GM12891 (cell line): ENCODE measurements at regions not wholly inside any gene's neighbourhood (a gene's known extent, or its start where the extent isn't known, plus 50 kb on each side); places are given as distances from the start of the nearest gene placed in this dataset.

Experiments
- DNase-seq: peaks from one replicate; pipeline ENCODE4 v3.0.0; 2011; ENCODE audit warnings: low spot score; ENCODE audit not compliant: insufficient read length
- FAIRE-seq: peaks from 2 replicates; lab custom pipeline; 2011; peaks lifted over from hg19 to GRCh38; lab: Jason Lieb, UNC
- PAX5 ChIP-seq: IDR thresholded peaks from 2 replicates; pipeline ENCODE4 v1.6.1; 2011; ENCODE audit warnings: low read length, moderate library complexity, mild to moderate bottlenecking; ENCODE audit not compliant: insufficient read depth, severe bottlenecking
- POLR2A ChIP-seq: IDR thresholded peaks from 2 replicates; pipeline ENCODE4 v1.6.1; 2011; ENCODE audit warnings: low read depth, low read length, control low read depth
- POLR2AphosphoS5 ChIP-seq: IDR thresholded peaks from 2 replicates; pipeline ENCODE4 v1.6.1; 2011; ENCODE audit warnings: low read depth, low read length, control low read depth
- POU2F2 ChIP-seq: IDR thresholded peaks from 2 replicates; pipeline ENCODE4 v1.6.1; 2011; ENCODE audit warnings: low read depth, mild to moderate bottlenecking, control low read depth, low read length, moderate library complexity
- SPI1 ChIP-seq: IDR thresholded peaks from 2 replicates; pipeline ENCODE4 v1.6.1; 2011; ENCODE audit warnings: low read depth, low read length, control low read depth
- TAF1 ChIP-seq: IDR thresholded peaks from 2 replicates; pipeline ENCODE4 v1.6.1; 2011; ENCODE audit warnings: low read depth, low read length, control low read depth

- FAIRE-seq: no peak
Measured at GRCh38 chr14:30287579-30288445, 271.1 kb upstream of the G2E3 start.

DNA sequence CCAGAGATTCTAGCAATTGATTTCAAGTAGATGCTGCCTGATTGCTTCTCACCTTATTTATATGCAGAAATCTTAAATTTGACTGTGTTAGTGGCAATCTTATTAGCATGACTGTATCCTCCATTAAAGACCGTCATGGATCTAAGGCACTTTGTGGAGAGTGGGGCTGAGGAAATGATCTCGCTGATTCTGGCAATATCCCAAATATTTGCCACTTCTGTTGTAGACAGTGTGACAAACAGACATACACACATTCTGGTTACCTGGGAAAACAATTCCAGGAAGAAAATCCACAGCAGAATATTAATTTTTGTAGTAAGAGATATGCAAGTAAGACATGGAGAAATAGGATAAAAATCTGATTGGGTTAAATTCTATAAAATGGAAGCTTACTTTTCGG, 269.0 kb upstream of the G2E3 start:
- TF ChIP-seq SPI1 (no peak), POLR2A (no peak), TAF1 (no peak), POU2F2 (no peak), POLR2AphosphoS5 (no peak), PAX5 (no peak)
- DNase-seq: no peak
- no peak for FAIRE-seq

More at GRCh38 chr14:30287579-30288445, 271.1 kb upstream of the G2E3 start:
- DNase-seq: no peak
- TF ChIP-seq POU2F2 (no peak), SPI1 (no peak), TAF1 (no peak), POLR2A (no peak), PAX5 (no peak), POLR2AphosphoS5 (no peak)

DNA sequence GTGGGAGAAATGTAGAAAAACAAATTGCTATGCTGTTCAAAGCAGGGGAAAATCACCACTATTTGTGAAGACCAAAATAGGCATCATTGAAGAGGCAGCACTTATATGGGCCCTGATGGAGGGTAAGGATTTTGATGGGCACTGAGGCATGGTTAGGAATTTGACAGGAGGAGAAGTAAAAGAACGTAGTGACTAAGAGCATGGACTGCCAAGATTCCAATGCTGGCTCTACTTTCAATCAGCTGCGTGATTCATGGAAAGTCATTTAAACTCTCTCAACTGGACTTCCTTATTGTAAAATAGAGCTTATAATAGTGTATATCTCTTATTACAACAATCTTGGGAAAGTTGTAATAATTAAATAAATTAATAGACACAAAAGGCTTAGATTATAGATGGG, 267.7 kb upstream of the G2E3 start:
- TF ChIP-seq TAF1: no peak
- TF ChIP-seq SPI1: no peak
- no peak for TF ChIP-seq PAX5
- TF ChIP-seq POU2F2: no peak
- TF ChIP-seq POLR2A: no peak
- TF ChIP-seq POLR2AphosphoS5: no peak
- FAIRE-seq (no peak), DNase-seq (no peak)

GRCh38 chr14:30292541-30292940, 266.4 kb upstream of the G2E3 start:
- no peak for FAIRE-seq
- TF ChIP-seq SPI1 (no peak), POLR2A (no peak), PAX5 (no peak), POLR2AphosphoS5 (no peak), TAF1 (no peak), POU2F2 (no peak)

DNA sequence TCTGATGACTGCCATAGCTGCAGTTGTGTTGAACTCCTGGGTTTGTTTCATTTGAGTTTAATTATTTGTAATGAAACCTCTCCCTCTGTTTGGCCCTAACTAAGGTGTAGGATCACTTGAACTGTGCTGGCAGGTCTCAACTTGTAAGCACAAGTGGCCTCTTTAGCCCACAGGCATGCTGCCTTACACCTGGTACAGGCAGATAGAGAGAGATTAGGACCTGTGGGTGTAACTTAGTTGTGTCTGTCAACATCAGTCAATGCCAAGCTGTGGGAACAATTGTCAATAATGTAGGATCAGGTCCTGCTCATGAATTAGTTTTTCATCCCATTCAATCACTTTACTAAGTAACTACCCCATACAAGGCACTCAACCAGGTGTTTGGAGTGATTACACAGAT, 263.0 kb upstream of the G2E3 start:
- TF ChIP-seq TAF1: no peak
- no peak for TF ChIP-seq POLR2AphosphoS5
- no peak for TF ChIP-seq PAX5
- no peak for TF ChIP-seq SPI1
- TF ChIP-seq POLR2A: no peak
- TF ChIP-seq POU2F2: no peak
- FAIRE-seq: no peak
- no peak for DNase-seq

More at GRCh38 chr14:30292541-30292940, 266.4 kb upstream of the G2E3 start:
- DNase-seq: no peak

DNA sequence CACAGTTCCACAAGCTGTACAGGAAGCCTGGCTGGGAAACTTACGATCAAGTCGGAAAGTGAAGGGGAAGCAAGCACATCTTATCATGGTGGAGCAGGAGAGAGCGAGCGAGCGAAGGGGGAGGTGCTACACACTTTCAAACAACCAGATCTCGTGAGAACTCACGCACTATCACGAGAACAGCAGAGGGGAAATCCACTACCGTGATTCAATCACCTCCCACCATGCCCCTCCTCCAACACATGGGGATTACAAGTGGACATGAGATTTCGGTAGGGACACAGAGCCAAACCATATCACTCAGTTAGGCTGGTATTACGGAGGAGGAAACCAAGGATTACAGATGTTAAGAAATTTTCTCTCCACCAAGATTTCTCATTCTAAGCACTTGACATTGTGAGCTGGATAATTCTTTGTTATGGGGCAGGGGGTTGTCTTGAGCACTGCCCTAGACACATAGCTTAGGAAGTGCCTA, 262.0 kb upstream of the G2E3 start:
- FAIRE-seq (no peak), DNase-seq (no peak)
- TF ChIP-seq PAX5: no peak
- TF ChIP-seq POLR2A: no peak
- TF ChIP-seq SPI1: no peak
- no peak for TF ChIP-seq TAF1
- no peak for TF ChIP-seq POLR2AphosphoS5

DNA sequence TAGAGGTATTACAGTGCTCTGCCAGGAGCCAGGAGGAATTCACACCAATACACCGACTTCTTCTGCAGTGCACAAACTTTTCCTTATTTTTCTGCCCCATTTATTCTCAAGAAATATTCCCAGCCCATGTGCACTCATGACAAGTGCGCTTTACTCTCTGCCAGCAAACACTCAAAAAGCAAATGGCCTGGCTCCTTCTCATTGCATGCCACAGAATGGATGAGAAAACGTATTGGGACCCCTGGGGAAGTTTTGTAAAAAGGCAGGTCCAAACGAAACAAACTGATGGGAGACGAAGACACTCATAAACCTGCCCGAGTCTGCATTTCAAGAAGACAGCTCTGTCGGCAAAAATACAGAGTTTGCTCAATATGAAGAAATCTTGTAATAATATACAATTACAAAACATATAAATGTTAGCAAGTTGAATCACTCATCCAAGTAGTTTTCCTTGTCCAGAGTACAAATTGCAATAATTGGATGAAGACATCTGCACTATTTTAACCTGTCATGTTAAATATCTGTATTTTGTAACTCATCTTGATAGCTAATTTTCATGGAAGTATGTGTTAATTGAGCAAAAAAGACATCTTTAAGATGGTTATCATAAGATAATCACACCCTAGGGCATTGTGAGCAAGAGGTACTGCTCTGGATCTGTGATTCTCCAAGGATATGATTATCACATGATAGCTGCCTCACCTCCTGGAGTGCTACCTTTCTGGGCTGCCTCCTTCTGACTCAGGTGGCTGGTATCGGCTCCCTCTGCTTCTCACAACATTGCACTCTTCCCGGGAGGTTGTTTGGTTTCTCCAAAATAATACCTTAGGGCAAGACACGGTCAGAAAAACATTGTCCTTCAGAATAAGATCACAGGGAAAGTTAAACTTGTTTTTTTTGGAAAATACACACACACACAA, 260.8 kb upstream of the G2E3 start:
- DNase-seq (no peak), FAIRE-seq (no peak)
- no peak for TF ChIP-seq SPI1
- TF ChIP-seq POU2F2: no peak
- no peak for TF ChIP-seq PAX5
- TF ChIP-seq TAF1: no peak
- no peak for TF ChIP-seq POLR2A
- no peak for TF ChIP-seq POLR2AphosphoS5

GRCh38 chr14:30299915-30300314, 259.0 kb upstream of the G2E3 start:
- TF ChIP-seq POU2F2: no peak
- TF ChIP-seq PAX5: no peak
- TF ChIP-seq POLR2AphosphoS5: no peak
- TF ChIP-seq TAF1: no peak
- no peak for TF ChIP-seq POLR2A
- no peak for TF ChIP-seq SPI1
- DNase-seq (no peak), FAIRE-seq (no peak)
